ENCODE measurements at regions not wholly inside any gene's neighbourhood (a gene's known extent, or its start where the extent isn't known, plus 50 kb on each side); places are given as distances from the start of the nearest gene placed in this dataset.
"Not testable (repeated sequence)": the region's sequence is repeated elsewhere in the genome, so short reads cannot be mapped to it uniquely, and the experiment has no call there.

DNA sequence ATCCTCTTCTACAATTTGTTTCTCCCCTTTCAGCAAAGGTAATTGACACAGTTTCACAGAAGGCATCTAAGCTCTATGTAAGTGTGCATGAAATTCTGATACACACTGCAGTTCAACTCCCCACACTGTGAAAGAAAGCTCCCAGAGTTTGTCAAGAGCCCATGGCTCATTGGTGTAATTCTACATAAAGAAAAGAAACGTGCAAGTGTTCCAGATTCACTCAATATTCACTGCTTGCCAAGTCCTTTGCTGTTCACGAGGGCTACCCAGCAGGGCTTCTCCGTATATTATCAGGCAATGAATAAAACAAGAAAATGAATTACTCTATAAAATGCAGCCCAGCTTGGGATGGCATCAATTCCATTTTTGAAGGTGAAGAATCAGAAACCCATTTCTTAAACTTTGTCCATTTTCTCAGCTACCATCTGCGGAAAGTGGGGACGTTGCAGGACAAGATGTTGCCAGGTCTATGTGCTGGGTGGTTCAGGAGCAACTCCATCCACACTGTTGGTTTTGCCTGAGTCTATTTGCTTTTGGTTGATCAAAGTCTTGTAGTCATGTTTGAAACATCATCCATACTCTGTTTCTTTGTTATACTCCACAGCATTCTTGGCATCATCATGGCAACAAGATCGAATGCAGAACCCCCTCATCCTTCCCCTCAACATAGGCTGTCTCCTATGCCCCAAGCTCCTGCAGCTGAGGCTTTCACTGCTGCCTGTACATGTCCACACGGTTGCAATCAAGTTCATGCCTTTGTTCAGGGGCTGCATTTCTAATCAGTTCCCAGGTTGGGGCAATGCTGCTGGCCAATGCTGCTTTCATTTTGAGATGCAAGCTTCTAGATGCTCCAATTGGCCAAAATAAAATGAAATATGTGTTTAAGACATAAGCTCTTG lies 301.8 kb downstream of the MED10 start:
- DNase-seq: no peak

DNA sequence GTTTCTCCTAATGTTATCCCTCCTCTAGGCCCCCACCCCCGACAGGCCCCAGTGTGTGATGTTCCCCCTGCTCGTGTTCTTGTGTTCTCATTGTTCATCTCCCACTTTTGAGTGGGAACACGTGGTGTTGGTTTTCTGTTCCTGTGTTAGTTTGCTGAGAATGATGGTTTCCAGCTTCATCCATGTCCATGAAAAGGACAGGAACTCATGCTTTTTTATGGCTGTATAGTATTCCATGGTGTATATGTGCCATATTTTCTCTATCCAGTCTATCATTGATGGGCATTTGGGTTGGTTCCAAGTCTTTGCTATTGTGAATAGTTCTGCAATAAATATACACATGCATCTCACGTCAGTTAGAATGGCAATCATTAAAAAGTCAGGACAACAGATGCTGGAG lies 305.9 kb downstream of the MED10 start:
- DNase-seq: not testable (repeated sequence)

DNA sequence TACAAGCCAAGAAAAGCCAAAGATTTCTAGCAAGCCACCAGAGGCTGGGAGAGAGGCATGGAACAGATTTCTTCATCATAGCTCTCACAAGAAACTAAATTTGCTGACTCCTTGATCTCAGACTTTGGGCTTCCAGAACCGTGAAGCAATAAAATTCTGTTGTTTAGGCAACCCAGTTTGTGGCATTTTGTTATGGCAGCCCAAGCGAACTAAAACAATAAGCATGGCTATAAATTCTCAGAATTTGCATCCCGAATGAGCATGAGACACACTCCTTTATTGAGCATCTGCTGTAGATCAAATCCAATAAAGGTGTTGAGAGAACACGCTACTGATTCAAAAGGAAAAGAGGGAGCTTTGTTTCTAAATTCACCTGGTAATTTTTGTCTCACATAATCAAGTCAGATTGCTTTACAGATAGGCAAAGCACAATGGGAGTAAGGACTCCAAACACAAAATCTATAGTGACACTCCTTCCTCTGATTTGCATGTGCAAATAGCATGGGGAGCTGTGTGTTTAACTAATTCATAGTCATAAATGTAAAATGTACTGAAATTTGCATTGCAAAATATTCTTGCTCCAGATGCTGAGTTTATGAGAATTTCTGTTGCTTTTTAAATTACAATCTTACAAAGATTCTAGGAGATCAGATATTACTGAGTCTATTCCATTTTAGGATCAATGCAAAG lies 308.7 kb downstream of the MED10 start:
- no peak for DNase-seq

DNA sequence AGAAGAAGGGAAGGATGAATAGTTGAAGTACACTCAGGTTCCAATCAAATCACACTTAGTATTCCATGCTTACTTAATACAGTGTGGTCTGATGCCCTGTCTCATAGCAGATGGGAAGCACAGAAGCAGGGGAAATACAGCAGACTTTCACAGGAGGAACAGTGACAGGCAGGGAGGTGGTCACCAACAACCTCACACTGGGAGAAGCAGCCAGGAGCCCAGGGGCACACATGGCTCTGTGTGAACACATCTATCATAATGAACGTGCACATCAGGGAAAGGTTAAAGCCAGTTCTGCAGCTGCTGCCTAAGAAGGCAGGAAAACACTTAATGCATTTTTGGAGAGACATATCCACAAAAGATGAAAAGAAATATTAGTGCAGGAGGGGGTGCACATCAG lies 312.3 kb downstream of the MED10 start:
- DNase-seq: no peak

DNA sequence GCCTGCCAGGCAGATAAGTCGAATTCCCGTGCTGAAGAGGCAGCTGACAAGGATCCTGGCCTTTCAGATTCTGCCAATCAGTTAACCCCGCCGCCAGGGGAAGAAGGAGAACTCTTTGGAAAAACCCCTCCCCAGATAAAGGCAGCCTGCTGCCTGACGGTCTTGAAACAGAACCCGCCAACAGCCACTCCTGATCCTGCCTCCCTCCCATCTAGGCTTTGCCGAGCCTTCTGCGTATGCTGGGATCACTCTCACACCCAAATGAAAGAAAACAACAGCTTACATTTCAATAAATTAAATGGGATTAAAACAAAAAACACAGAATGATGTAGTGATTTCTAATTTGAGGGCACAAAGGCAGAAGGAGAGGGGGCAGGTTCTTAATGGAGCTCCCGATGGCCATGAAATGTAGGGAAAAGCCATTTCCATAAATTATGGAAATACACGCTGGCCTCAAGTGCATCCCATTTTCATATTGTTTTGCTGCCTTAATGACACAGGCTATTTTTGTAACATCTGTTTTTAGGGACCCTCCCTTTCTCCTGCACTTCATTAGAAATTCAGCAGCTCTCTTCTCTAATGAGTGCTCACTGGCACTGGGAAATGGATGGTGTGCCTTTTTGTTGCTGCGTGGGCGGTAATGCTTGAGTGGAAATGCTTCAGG lies 319.1 kb downstream of the MED10 start:
- no peak for DNase-seq

DNA sequence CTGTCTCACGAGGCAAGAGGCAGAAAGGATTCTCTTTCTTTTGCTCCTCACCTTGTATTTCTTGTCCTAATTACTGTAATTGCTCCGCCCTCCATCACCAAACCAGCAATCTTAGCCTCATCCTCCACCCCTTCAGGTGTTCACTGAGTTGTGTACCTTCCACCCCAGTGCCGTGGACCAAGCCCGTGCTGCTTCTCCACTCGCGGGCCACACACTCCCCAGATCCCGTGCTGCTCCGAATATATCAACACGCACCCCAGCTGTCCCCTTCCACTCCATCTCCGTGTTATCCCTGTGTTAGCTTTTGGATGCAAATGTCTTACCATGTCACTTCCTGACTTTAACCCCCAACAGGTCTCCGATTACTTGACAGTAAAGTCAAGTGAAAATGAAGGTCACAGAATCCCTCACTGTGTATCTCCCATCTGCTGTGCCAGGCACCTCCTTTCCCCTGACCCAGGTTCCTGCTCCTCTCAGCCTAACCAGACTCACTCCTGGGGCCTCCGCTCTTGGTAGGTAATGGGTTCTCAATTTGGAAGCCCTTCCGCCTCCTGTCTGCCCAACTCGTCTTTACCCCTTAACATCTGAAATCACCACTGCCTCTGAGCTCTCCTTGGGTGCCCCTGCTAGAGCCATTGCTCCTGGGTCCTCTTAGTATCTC lies 320.2 kb downstream of the MED10 start:
- no peak for DNase-seq

DNA sequence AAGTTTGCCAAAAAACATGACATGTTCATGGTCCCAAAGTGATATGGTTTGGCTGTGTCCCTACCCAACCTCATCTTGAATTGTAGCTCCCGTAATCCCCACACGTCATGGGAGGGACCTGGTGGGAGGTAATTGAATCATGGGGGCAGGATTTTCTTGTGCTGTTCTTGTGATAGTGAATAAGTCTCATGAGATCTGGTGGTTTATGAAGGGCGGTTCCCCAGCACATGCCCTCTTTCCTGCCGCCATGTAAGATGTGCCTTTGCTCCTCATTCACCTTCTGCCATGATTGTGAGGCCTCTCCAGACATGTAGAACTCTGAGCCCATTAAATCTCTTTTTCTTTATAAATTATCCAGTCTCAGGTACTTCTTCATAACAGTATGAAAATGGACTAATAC lies 322.1 kb downstream of the MED10 start:
- DNase-seq: no peak

DNA sequence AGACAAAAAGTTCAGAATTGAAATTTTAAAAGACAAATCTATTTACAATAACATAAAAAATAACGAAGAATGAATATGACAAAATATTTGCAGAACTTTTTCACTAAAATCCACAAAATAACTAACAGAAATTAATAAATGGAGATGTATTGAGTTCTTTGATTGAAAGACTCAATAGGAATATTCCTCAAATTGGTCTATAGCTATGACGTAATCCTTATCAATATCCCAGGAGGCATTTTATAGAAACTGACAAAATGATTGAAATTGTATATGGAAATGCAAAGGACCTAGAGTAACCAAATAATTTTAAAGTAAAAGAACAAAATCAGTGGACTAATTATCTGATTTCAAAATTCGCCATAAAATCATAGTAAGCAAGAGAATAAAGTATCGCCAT lies 328.7 kb downstream of the MED10 start:
- no peak for DNase-seq

DNA sequence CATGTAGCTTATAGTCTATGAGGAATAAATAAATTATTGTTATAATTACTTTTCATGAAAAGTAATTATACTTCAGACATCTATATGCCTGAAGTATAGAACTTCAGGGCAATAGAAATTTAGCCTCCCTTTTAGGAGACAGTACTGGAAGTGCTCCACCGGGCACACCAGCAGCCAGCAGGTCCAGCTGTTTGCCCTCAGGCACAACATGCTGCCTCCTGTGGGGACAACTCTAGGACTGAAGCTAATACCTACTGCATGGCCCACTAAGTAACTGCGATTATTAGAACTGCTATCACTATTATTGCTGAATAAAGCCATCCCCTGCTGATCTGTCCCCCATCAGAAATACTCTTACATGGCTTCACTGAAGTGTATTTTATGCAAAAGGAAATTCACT lies 329.6 kb downstream of the MED10 start:
- no peak for DNase-seq

DNA sequence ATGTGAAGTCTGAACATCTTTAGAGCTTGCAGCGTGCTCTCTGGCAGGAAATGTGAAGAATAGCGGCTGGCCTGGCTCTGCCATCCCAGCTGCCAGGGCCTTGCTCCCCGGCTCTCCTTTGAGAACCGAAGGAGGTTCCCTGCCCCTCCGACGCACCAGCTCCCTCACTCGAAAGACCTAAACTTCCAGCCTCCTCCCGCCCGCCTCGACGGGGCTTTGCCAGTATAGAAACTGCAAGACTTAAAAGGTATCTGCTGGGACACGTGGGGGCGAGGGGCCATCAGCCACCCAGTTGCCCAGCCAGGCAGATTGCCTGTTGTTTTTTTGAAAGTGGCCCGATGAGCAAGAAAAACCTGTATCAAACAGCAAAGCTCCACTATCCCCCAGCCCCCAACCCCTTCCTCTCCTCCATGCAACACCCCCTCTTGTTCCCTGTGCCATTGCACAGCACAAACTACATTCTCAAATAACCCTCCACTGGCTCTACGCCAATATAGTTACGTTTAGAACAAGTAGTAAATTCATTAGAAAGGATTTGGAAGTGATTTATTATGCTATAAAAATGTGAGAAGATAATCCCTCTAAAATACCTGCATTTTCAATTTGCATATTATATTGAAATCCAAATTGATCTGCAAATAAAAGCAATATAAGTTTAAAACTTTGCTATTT lies 331.9 kb downstream of the MED10 start:
- peak; percentile 19 for DNase-seq

DNA sequence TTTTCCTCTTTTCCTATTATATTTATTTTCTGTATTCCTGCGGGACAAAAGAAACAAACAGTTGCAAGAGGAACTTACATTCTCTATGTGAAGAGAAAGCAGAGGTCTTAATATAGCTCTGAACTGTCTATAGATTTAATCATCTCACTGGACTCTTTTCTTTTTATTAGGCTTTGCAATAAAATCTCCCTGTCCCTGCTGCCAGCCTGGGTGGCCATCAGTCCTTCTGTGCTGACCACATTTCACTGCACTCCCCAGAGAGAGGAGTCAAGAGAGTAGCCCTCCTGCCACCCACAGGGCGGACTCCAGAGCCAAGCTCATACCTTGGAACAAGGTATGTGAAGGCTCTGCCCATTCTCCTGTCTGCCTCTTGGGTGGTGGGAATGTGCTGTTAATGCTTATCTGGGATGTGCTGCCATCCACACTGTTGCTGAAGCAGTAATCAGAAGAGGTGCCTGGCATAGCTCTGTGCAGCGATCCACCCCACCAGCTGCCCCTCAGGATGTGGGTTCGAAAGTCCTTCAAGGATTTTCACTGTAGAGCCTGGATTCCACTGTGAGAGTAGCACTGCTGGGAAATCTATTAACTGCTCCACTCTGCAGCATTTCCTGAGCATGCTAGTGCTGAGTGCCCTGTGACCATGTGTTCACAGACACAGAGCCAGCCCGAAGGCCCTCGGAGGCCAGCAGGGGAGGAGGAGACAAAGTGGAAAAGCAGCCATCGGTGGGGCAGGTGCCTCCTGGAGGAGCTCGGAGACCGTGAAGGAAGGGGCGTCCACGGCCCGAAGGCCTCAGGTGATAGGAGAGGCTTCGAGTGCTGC lies 334.6 kb downstream of the MED10 start:
- DNase-seq: no peak

DNA sequence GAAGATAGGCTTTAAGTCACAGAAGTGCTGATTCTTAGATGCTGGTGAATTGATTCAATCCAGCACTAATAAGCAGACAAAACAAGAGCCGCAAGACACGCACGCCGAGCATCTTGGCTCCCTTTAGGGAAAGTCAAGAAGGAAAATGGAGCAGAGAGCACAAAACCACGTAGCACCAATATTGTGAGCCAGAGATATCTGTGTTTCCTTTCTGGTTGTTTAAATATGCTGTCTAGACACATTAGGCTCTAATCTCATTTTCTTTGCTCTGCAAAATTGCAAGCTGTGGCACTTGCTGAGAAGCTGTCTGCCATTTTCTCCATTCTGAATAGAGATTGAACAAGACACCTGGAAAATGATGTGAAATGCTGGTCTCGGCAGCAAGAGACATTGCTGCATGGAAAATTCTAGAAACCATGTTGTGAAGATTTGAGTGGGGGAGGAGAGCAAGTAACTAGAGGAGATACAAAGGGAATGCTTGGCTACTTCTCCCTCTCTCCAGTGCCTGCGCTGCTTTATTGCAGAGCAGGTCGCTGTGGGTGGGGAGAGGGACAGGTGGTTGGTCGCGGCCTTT lies 336.3 kb downstream of the MED10 start:
- DNase-seq: no peak

DNA sequence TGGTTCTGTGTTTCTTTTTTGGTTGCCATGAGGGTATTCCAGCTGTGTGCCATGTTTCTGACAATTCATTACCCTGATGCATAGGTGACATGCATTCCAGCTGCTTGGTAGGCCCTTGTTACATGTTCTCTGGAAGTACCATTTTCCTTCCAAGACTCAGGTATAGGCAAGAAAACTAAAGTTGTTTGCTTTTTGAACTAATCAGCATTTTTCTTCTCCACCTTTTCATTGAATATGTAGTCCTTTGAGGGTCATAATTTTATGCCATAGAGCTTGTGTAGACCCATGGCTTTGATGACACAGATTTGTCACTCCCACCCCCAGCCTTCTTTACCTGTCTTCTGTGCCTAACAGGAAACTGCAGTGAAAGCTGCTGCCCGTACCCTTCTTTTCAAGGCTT lies 339.2 kb downstream of the MED10 start:
- no peak for DNase-seq

DNA sequence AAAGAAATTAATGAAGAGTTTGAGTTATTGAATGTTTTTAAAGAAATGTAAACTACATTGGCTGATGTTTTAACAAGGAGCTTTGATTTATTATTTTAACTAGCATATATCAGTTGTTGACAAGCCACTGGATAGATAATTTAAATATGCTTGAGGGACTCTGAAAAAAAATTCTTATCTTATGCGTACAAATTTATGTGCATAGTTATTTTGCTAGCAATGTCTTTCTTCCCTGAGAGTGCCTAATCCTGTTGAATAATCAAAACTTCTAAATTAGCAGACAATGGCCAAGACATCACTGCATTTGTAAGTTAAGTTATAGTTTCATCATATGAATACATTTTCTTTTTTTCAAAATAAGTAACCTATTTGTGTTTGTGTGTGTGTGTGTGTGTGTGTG lies 342.3 kb downstream of the MED10 start:
- DNase-seq: no peak

DNA sequence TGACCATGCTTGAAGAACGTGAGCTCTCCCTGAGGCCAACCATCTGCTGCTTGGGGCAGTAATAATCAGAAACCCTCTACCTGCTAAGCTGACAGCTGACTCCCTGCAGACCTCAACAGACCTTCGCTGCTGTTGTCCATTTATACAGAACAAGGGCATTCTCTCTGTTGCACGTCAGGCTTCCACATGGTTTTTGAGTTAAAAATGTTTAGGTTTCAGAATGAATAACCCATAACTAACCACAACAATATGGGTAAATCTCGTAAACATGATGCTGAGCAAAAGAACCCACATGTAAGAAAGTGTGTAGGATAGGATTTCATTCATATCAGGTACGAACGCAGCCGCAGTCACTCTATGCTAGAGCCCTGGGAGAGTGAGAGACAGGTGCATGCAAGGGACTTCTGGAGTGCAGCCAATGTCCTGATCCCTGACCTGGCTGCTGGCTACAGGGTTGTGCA lies 348.5 kb downstream of the MED10 start:
- no peak for DNase-seq

DNA sequence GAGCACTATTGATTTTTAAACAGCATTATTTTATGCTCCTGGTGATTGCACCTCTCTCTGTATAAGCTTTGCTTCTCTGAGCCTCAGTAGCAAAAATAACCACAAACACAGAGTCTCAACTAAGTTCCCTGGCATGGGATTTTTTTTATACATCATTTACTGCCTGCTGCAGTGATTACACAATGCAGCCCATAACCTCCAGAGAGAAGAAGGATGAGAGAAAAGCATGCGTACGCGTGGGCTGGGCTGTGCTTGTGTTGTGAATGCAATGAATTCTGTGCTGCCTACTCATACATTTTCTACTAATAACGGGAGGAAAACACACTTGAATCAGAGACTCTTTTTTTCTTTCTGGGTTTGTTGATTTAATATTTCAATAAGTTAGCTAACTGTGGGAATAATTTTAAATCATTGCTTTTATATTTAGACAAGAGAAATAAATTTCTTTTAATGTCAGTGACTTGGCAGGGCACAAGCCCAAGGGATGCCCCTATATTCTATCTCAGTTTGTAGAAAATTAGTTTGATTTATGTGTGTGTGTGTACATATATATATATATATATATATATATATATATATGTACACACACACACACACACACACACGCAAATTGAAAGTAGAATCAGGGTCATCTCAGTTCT lies 351.5 kb downstream of the MED10 start:
- no peak for DNase-seq

DNA sequence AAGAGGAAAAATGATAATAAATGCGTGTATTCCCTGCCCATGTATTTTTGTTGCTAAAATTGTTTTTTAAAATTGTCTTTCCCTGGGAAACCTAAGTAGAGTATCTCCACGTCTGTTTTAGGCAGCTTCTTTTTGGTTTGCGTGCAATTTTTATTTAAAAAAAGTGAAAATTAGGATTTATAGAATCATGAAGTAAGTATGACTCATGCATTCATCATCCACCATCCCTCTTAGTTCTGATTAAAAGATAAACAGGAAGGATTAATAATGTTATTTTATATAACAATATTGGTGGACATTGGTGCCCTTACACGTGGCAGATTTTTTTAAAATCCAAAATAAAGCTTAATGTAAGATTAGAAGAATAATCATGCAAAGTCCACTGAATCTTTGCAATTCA lies 358.7 kb downstream of the MED10 start:
- no peak for DNase-seq

DNA sequence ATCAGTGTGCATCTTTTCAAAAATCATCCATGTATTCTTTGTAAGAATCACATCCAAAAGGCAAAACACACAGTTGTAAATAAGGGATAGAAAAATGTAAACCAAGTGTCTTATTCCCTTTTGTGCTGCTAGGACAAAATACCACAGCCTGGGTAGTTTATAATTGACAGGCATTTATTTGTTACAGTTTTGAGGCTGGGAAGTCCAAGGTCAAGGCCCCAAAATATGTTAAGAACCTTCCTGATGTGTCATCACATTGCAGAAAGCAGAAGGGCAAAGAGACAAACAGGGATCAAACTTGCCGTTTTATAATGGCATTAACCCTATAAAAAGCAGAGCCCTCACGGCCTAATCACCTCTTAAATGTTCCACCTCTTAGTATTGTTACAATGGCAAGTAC lies 364.8 kb downstream of the MED10 start:
- DNase-seq: no peak

DNA sequence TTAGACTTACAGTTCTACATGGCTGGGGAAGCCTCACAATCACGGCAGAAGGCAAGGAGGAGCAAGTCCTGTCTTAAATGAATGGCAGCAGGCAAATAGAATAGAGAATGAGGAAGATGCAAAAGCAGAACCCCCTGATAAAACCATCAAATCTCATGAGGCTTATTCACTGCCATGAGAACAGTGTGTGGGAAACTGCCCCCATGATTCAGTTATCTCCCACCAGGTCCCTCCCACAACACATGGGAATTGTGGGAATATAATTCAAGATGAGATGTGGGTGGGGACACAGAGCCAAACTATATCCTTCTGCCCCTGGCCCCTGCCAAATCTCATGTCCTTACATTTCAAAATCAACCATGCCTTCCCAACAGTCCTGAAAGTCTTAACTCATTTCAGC lies 367.1 kb downstream of the MED10 start:
- no peak for DNase-seq

DNA sequence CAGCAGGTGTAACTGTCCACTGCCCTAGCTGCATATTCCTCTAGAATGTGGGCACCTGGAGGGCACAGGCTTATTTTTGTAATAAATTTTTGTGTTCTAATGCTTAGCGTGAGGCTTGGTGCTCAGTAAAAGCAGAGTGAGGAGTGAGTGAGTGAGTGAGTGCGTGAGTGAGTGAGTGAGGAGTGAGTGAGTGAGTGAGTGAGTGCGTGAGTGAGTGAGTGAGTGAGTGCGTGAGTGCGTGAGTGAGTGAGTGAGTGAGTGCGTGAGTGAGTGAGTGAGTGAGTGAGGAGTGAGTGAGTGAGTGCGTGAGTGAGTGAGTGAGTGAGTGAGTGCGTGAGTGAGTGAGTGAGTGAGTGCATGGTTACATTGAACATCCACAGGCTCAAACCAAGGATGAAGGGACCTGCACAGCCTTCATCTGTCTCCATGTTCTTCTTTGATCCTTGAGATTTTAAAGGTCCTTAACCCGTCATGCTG lies 371.5 kb downstream of the MED10 start:
- DNase-seq: no peak
